ENCODE measurements at regions not wholly inside any gene's neighbourhood (a gene's known extent, or its start where the extent isn't known, plus 50 kb on each side); places are given as distances from the start of the nearest gene placed in this dataset.
"Not testable (repeated sequence)": the region's sequence is repeated elsewhere in the genome, so short reads cannot be mapped to it uniquely, and the experiment has no call there.

- peaks cover 8% of the 10 kb centered on the region for H3K27me3 Mint-ChIP-seq
- no peaks in the 10 kb centered on the region for H3K4me1 Mint-ChIP-seq
- H3K27ac Mint-ChIP-seq, result no peak overlapping the region
- no peaks in the 10 kb centered on the region for H3K36me3 Mint-ChIP-seq (ENCODE audit: low read depth)
- H3K4me3 Mint-ChIP-seq, result no peak overlapping the region
- H3K9me3 Mint-ChIP-seq, result peaks cover 13% of the 10 kb centered on the region
- no peak for ATAC-seq (replicated peaks)
Measured at GRCh38 chr9:79492092-79493009, 79.4 kb upstream of the TLE4 start.

- H3K4me3 Mint-ChIP-seq; H3K4me1 Mint-ChIP-seq; H3K27me3 Mint-ChIP-seq; H3K27ac Mint-ChIP-seq; H3K9me3 Mint-ChIP-seq; ATAC-seq (replicated peaks); H3K36me3 Mint-ChIP-seq (ENCODE audit: low read depth): not testable (repeated sequence)
Measured at GRCh38 chr9:79500196-79500864, 71.4 kb upstream of the TLE4 start.

GRCh38 chr9:79501546-79501945 lies 70.2 kb upstream of the TLE4 start:
- Mint-ChIP-seq H3K4me1 (no peaks in the 10 kb centered on the region), H3K36me3 (ENCODE audit: low read depth) (no peaks in the 10 kb centered on the region), H3K9me3 (peaks cover 4% of the 10 kb centered on the region), H3K4me3 (no peak overlapping the region), H3K27me3 (peaks cover 4% of the 10 kb centered on the region), H3K27ac (no peak overlapping the region)
- ATAC-seq (replicated peaks), result no peak

- H3K27ac Mint-ChIP-seq, result no peak overlapping the region
- no peak for ATAC-seq (replicated peaks)
- H3K9me3 Mint-ChIP-seq, result no peaks in the 10 kb centered on the region
- no peaks in the 10 kb centered on the region for H3K27me3 Mint-ChIP-seq
- H3K4me1 Mint-ChIP-seq, result no peaks in the 10 kb centered on the region
- H3K36me3 Mint-ChIP-seq (ENCODE audit: low read depth), result no peaks in the 10 kb centered on the region
- H3K4me3 Mint-ChIP-seq, result no peak overlapping the region
Measured at GRCh38 chr9:79507801-79508200, 64.0 kb upstream of the TLE4 start.

GRCh38 chr9:79512251-79512650 lies 59.5 kb upstream of the TLE4 start:
- Mint-ChIP-seq H3K27me3 (no peaks in the 10 kb centered on the region), H3K27ac (no peak overlapping the region), H3K36me3 (ENCODE audit: low read depth) (no peaks in the 10 kb centered on the region), H3K4me1 (no peaks in the 10 kb centered on the region), H3K4me3 (no peak overlapping the region), H3K9me3 (no peaks in the 10 kb centered on the region)
- ATAC-seq (replicated peaks), result no peak
